NB4 (cell line): ENCODE measurements at regions not wholly inside any gene's neighbourhood (a gene's known extent, or its start where the extent isn't known, plus 50 kb on each side); places are given as distances from the start of the nearest gene placed in this dataset.

Source experiments
- CTCF ChIP-seq: IDR thresholded peaks from one replicate; pipeline ENCODE4 v1.5.1; 2012; ENCODE audit warnings: low read depth, low read length
- MAX ChIP-seq: IDR thresholded peaks from 2 replicates; pipeline ENCODE4 v1.6.1; 2011; ENCODE audit warnings: low read depth, low read length

GRCh38 chr9:75231167-75231566 lies 142.9 kb downstream of the OSTF1 start:
- TF ChIP-seq CTCF (no peak), MAX (no peak)
